RCC 7860 (cell line): ENCODE measurements at regions not wholly inside any gene's neighbourhood (a gene's known extent, or its start where the extent isn't known, plus 50 kb on each side); places are given as distances from the start of the nearest gene placed in this dataset.
A peak's percentile ranks its signal among the peaks of the same experiment; 100 is the strongest.

ENCODE experiments used
- DNase-seq: peaks from one replicate; pipeline ENCODE4 v3.0.0-alpha.2; 2015; ENCODE audit warnings: low spot score
- FAIRE-seq: peaks from 2 replicates; lab custom pipeline; 2012; peaks lifted over from hg19 to GRCh38; lab: Jason Lieb, UNC

- DNase-seq (peak; percentile 23), FAIRE-seq (no peak)
These were observed 430.3 kb downstream of the SPRY1 start for GRCh38 chr4:123826896-123827295.

- DNase-seq (no peak), FAIRE-seq (no peak)
These were observed 430.9 kb downstream of the SPRY1 start for GRCh38 chr4:123827511-123827910.

- no peak for FAIRE-seq
- DNase-seq = no peak
These were observed 434.3 kb downstream of the SPRY1 start for GRCh38 chr4:123830930-123831329.

GRCh38 chr4:123832173-123833026, 435.8 kb downstream of the SPRY1 start:
- peak; percentile 94 for DNase-seq
- FAIRE-seq = peak; percentile 89

- no peak for FAIRE-seq
These were observed 436.6 kb downstream of the SPRY1 start for GRCh38 chr4:123833171-123833643.

GRCh38 chr4:123835831-123836590, 439.4 kb downstream of the SPRY1 start:
- DNase-seq = no peak
- no peak for FAIRE-seq

More at GRCh38 chr4:123833171-123833643, 436.6 kb downstream of the SPRY1 start:
- DNase-seq = no peak

GRCh38 chr4:123836851-123837595, 440.4 kb downstream of the SPRY1 start:
- no peak for FAIRE-seq
- no peak for DNase-seq

- FAIRE-seq (no peak), DNase-seq (no peak)
These were observed 441.9 kb downstream of the SPRY1 start for GRCh38 chr4:123838474-123838873.

- no peak for DNase-seq
- FAIRE-seq = no peak
These were observed 443.6 kb downstream of the SPRY1 start for GRCh38 chr4:123840197-123840596.

GRCh38 chr4:123841447-123842121, 445.0 kb downstream of the SPRY1 start:
- DNase-seq = no peak
- no peak for FAIRE-seq

GRCh38 chr4:123843137-123843536, 446.5 kb downstream of the SPRY1 start:
- DNase-seq = no peak
- FAIRE-seq = no peak

GRCh38 chr4:123844374-123844773, 447.8 kb downstream of the SPRY1 start:
- FAIRE-seq (no peak), DNase-seq (no peak)

GRCh38 chr4:123846092-123846491, 449.5 kb downstream of the SPRY1 start:
- FAIRE-seq = no peak
- DNase-seq = no peak

GRCh38 chr4:123846561-123846960, 450.0 kb downstream of the SPRY1 start:
- DNase-seq (no peak), FAIRE-seq (no peak)

GRCh38 chr4:123848606-123849005, 452.0 kb downstream of the SPRY1 start:
- no peak for FAIRE-seq
- no peak for DNase-seq

- DNase-seq = no peak
- FAIRE-seq = no peak
These were observed 452.9 kb downstream of the SPRY1 start for GRCh38 chr4:123849495-123849894.

- DNase-seq = no peak
- no peak for FAIRE-seq
These were observed 454.9 kb downstream of the SPRY1 start for GRCh38 chr4:123851521-123851920.

- no peak for FAIRE-seq
- DNase-seq = no peak
These were observed 457.1 kb downstream of the SPRY1 start for GRCh38 chr4:123853651-123854050.

GRCh38 chr4:123856689-123857545, 460.3 kb downstream of the SPRY1 start:
- no peak for DNase-seq

GRCh38 chr4:123858465-123858864, 461.9 kb downstream of the SPRY1 start:
- DNase-seq (no peak), FAIRE-seq (no peak)

More at GRCh38 chr4:123856689-123857545, 460.3 kb downstream of the SPRY1 start:
- no peak for FAIRE-seq
